Activated naive CD4-positive, alpha-beta T cell treated with Interleukin-2 at 50 U/mL for 16 hours (primary cell): ENCODE measurements at regions not wholly inside any gene's neighbourhood (a gene's known extent, or its start where the extent isn't known, plus 50 kb on each side); places are given as distances from the start of the nearest gene placed in this dataset.
"Not testable (repeated sequence)": the region's sequence is repeated elsewhere in the genome, so short reads cannot be mapped to it uniquely, and the experiment has no call there.

Source experiments
- DNase-seq: peaks from one replicate; pipeline ENCODE4 v3.0.0-alpha.2; 2020

- no peak for DNase-seq
Measured at GRCh38 chr6:144437105-144437504, 152.0 kb downstream of the UTRN start.

- no peak for DNase-seq
Measured at GRCh38 chr6:144438103-144438502, 153.0 kb downstream of the UTRN start.

DNA sequence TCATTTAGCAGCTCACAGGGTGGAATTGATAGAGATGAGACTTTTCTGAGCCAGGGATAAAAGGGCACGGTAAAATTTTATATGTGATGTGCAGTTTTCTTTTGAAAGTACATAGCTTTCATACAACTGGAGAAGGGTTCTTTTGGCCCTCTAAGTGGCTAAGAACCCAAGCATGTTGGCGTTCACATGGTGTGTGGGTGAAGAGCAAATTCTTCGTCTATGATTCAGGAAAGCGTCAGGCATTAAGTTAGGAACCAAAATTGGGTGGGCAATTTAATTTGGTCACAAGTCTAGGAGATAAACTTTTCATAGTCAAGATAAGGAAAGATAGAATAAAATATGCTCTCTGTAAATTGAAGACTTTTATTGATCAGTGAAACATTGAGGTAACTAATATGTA is 153.9 kb downstream of the UTRN start:
- DNase-seq = no peak

DNA sequence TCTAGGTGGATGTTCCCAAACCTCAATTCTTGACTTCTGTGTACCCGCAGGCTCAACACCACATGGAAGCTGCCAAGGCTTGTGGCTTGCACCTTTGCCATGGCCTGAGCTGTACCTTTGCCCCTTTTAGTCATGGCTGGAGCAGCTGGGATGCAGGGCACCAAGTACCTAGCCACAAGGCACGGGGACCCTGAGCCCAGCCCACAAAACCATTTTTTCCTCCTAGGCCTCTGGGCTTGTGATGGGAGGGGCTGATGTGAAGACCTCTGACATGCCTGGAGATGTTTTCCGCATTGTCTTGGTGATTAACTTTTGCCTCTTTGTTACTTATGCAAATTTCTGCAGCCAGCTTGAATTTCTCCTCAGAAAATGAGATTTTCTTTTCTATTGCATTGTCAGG is 156.7 kb downstream of the UTRN start:
- not testable (repeated sequence) for DNase-seq

GRCh38 chr6:144443157-144443556 is 158.0 kb downstream of the UTRN start:
- DNase-seq = no peak

DNA sequence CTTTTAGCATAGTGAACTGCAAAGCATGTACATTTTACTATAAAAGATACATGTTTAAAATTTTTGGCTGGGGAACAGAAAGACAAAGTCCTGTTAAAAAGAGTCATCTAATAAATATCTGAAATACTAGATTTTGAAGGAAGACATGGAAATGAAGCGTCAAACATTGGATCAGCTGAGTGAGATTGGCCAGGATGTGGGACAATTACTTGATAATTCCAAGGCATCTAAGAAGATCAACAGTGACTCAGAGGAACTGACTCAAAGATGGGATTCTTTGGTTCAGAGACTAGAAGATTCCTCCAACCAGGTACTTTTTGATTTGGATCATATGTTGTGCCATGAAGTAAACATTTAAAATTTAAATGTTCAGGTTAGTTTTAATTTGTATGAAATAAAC is 162.3 kb downstream of the UTRN start:
- DNase-seq = no peak

DNA sequence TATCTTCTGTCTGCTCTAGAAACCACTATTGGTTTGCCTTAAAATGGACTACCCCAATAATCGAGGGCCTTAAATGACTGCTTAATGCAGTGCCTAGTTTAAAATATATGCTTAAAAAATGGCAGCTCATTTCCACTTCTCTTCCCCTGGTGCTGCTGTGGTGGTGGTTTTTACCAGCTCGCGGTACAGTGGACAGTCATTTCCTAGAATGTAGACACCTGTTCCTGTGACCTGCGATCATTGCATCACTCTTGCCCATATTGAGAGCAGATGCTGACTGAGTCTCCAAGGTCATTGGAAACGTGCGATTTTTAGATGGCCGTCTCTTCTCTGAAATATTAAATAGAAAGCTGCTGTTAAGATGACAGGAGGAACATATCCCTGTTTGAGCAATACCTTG is 164.1 kb downstream of the UTRN start:
- DNase-seq = no peak

- DNase-seq = no peak
Measured at GRCh38 chr6:144449911-144450597, 164.9 kb downstream of the UTRN start.

DNA sequence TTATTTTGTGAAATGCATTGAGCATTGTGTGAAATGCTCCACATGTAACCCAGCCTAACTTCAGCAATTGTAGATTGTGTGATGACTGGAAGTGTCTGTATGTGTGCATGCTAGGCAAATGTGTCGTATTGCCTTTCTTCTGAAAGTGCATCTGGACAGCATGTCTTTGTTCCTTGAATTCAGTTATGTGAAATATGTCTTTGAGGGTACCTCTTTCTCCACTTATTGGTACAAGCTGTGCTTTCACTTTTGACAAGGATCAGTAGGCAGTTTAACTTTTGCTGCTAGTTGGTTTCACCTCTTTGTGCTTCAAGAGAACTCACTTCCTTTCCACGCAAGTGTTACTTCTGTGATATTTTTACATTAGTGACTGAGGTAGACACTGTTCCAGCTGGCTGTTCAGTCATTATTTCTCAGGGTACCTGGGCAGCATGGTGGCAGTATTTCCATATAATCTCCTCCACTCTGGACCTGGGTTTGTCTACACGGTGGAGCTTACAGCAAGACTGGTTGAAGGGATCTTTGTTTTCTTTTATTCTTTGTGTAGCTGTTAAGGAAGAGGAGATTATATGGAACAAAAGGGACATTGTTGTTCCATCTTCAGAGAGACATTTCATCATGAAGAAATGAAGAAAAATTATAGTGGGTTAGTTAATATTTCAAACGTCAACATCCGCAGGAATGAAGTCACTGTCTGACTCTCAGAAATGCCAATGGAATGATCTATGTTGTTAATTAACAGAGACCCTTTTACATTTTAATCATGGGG is 175.4 kb downstream of the UTRN start:
- no peak for DNase-seq

DNA sequence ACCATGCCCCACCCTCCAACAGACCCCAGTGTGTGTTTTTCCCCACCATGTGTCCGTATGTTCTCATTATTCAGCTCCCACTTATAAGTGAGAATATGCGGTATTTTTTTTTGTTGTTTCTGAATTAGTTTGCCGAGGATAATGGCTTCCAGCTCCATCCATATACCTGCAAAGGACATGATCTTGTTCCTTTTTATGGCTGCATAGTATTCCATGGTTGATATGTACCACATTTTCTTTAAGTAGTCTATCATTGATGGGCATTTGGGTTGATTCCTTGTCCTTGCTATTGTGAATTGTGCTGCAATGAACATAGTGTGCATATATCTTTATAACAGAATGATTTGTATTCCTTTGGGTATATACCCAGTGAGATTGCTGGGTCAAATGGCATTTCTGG is 176.9 kb downstream of the UTRN start:
- DNase-seq = no peak

GRCh38 chr6:144466716-144467115 is 181.6 kb downstream of the UTRN start:
- DNase-seq = no peak

- DNase-seq = no peak
Measured at GRCh38 chr6:144467172-144467762, 182.1 kb downstream of the UTRN start.

DNA sequence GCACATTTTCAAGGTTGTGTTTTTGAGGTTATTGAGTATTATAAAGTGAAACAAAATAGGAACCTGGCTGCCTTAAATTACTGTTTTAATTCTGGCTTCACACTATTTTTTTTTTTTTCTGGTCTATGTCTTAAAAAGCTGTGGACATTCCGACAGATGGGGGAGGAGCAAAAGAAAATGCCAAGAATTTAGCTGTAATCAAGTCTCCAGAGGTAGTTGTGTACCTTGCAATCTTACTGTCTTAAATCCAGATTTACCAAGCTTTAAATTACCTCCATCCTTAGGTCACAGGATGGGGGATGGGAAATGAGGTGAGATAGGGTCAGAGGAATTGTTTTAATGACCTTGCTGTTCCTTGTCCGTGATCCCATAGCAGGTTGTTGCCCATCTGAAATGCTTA is 182.8 kb downstream of the UTRN start:
- no peak for DNase-seq

DNA sequence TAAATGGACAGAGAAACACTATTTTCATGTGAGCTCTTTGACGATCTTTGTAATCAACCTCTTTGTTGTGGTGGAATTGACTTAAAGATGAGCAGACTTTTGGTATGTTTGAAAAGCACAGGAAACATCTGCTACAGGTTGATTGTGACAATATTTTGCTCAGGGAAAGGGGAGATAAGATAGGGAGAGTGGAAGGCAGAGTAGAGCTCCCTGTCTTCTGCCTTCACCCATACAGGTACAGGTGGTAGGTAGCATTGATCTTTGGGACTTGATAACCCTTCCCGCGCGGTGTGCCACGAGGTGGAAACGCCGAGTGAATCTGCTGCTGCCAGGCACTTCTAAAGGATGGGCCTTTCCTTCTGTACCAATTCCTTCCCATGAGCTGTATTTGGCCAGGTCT is 183.6 kb downstream of the UTRN start:
- DNase-seq = peak; percentile 16

DNA sequence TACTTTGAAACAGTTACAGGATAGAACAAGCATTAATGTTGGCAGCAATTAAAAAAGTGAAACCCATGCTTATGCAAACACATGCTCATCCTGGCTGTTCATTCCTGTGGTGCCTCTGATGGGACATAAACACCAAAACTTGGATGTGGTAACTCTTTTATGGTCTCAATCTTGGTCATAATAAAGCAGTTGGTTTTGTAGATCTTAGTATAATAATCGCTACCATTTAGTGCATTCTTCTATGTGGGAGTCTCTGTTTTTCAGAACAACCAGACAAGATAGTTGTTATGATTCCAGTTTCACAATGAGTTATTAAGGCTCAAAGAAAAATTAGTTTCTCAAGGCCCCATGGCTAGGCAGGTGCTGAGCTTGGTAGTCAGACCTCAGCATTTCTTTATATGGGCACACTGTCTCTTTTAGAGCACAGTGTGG is 184.0 kb downstream of the UTRN start:
- peak; percentile 33 for DNase-seq

- DNase-seq = not testable (repeated sequence)
Measured at GRCh38 chr6:144470201-144470600, 185.1 kb downstream of the UTRN start.

DNA sequence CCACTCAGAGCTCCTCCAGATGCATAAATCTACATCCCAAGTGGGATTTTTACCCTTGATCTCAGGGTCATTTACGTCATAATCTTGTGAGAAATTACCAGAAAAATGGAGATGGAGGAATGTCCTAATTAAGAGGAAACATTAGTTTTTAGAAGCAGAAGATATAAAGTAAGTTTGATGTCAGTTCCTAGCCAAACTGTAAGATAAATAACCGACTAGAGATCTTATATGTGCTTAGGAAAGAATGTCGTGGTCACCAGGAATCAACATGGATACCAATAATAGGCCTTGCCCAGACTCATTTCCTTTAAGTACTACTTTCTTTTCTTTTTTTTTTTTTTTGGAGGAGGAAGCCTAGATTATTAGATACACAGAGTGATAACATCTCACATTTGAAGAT is 186.9 kb downstream of the UTRN start:
- DNase-seq = no peak

DNA sequence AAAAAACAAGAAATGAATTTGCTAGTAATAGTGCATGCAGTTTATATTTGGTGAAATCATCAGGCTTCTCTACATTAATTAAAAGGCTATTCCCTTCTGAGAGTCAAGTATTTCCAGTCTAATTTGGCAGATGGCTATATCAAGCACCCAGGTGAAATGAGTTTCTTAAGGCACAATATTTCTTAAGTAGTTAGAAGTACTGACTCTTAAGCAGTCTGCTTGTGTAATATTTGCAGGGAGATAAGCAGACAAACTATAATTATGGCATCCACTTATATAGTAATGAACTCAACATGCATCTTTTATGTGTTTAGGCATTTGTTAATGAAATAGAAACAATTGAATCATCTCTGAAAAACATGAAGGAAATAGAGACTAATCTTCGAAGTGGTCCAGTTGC is 189.2 kb downstream of the UTRN start:
- no peak for DNase-seq

DNA sequence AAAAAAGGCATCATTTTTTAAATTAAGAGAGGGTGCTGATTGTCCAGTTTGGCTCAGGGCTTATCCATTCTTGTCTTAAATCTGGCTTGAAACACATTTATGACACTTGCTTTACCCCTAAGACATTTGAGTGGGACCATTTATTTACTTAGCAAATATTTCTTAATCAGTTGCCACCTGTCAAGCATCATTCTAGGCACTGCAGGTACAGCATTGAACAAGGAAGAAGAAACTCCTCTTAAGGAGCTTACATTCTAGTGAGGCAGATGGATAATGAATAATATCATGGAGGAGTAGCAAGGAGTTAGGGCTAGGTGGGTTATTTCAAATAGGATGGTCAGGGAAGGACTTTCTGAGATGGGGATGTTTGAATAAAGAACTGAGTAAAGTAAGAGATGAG is 189.8 kb downstream of the UTRN start:
- DNase-seq = no peak

GRCh38 chr6:144475411-144475810 is 190.3 kb downstream of the UTRN start:
- DNase-seq = no peak

- DNase-seq = no peak
Measured at GRCh38 chr6:144476286-144476685, 191.2 kb downstream of the UTRN start.

DNA sequence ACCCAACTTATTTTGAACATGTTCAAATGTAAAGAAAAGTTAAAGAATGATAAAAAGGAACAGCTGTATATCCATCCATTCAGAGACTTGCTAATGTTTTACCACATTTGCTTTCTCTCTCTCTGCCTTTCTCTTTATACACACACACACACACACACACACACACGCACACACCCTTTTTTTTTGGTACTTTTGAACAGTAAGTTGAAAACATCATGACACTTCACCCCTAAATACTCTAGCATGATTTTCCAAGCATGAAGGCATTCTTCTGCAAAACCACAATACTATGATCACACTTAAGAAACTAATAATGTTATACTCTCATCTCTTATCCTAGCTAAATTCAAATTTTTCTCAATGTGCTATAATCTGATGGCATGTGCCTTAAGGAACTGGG is 192.3 kb downstream of the UTRN start:
- no peak for DNase-seq

GRCh38 chr6:144477856-144478255 is 192.7 kb downstream of the UTRN start:
- no peak for DNase-seq

DNA sequence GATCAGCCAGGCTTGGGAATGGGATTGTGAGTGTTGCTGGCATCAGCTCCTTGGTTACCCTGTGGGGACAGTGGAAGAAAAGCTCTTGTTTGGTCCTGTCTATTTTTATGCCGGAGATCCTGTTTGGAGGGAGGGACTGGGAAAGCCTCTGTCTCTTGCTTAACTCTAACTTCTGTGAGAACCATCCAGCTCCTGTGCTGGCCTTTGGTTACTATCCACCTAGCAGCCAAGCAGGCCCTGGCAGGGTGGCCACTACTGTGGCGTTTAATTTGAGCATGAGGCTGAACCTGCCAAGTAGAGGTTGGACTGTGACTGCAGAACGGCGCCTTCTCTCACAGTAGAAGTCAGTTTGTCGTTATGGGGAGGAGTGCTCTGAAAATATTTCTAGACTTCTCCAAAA is 193.3 kb downstream of the UTRN start:
- no peak for DNase-seq
